ENCODE measurements at regions not wholly inside any gene's neighbourhood (a gene's known extent, or its start where the extent isn't known, plus 50 kb on each side); places are given as distances from the start of the nearest gene placed in this dataset.

DNA sequence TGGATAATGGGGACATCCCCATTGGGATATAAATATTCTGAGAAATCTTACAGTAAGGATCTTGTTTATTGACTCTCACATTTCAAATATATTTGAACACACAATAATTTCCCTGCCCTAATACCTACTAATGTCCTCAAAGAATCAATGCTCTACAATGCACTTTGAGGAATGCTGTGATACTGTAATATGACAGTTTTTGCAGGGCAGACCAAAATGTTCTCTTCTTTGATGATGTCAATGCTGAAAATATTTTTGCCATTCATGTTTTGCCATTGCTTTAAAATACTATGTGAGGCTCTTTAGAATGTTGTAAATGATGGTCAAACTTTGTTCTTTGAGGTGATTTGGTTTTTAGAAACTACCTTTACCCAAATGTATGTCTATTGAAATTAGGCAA is 594.1 kb downstream of the INHBA start:
- Histone ChIP-seq H3K4me1 (replicated peaks in 1 of 2) (no peaks in the 10 kb centered on the region), H3K9me3 (replicated peaks in 1 of 3) (no peaks in the 10 kb centered on the region), H3K27ac (no peak overlapping the region), H3K4me3 (no peak overlapping the region), H3K36me3 (replicated peaks in 1 of 2) (no peaks in the 10 kb centered on the region), H3K27me3 (no peaks in the 10 kb centered on the region)
- intact Hi-C loops (cut with DNase I) = no loop called here
- TF ChIP-seq POLR2A (IDR thresholded peaks at IDR 0.05) (no peak), CTCF (IDR thresholded peaks at IDR 0.05) (no peak)
- DNase-seq = no peak

GRCh38 chr7:41107938-41108448 is 594.9 kb downstream of the INHBA start:
- WGBS, 4 donors = 36 to 48% (median 38%) methylated on average over 6 of the region's 6 CpGs
- Histone ChIP-seq H3K27ac (no peak overlapping the region), H3K4me3 (no peak overlapping the region), H3K27me3 (no peaks in the 10 kb centered on the region), H3K9me3 (replicated peaks in 1 of 3) (no peaks in the 10 kb centered on the region), H3K36me3 (replicated peaks in 1 of 2) (no peaks in the 10 kb centered on the region), H3K4me1 (replicated peaks in 1 of 2) (no peaks in the 10 kb centered on the region)
- TF ChIP-seq POLR2A (IDR thresholded peaks at IDR 0.05) (no peak), CTCF (IDR thresholded peaks at IDR 0.05) (no peak)
- no peak for DNase-seq
- intact Hi-C loops (cut with DNase I) = no loop called here

GRCh38 chr7:41107330-41107937 is 595.5 kb downstream of the INHBA start:
- TF ChIP-seq CTCF (IDR thresholded peaks at IDR 0.05) = no peak
- TF ChIP-seq POLR2A (IDR thresholded peaks at IDR 0.05) = no peak
- peak in 1 of 7 donors; percentile 7 for DNase-seq
- Histone ChIP-seq H3K27ac (no peak overlapping the region), H3K4me3 (no peak overlapping the region), H3K4me1 (replicated peaks in 1 of 2) (no peaks in the 10 kb centered on the region), H3K36me3 (replicated peaks in 1 of 2) (no peaks in the 10 kb centered on the region), H3K27me3 (no peaks in the 10 kb centered on the region), H3K9me3 (replicated peaks in 1 of 3) (no peaks in the 10 kb centered on the region)
- 68 to 79% (median 71%) methylated on average over 8 of the region's 8 CpGs for WGBS, 4 donors
- intact Hi-C loops (cut with DNase I) = no loop called here

GRCh38 chr7:41104631-41105030 is 598.3 kb downstream of the INHBA start:
- no peak for TF ChIP-seq CTCF (IDR thresholded peaks at IDR 0.05)
- no peak for TF ChIP-seq POLR2A (IDR thresholded peaks at IDR 0.05)
- H3K4me3 ChIP-seq = no peak overlapping the region
- no peaks in the 10 kb centered on the region for H3K9me3 ChIP-seq (replicated peaks in 1 of 3)
- no peaks in the 10 kb centered on the region for H3K36me3 ChIP-seq (replicated peaks in 1 of 2)
- H3K27ac ChIP-seq = no peak overlapping the region
- intact Hi-C loops (cut with DNase I) = no loop called here
- DNase-seq = no peak
- no peaks in the 10 kb centered on the region for H3K27me3 ChIP-seq
- whole genome bisulfite sequencing, 4 donors = 40 to 70% (median 58%) methylated on average over 1 of the region's 1 CpG
- H3K4me1 ChIP-seq (replicated peaks in 1 of 2) = no peaks in the 10 kb centered on the region
